Epithelial cell of esophagus (primary cell): ENCODE measurements at regions not wholly inside any gene's neighbourhood (a gene's known extent, or its start where the extent isn't known, plus 50 kb on each side); places are given as distances from the start of the nearest gene placed in this dataset.
A peak's percentile ranks its signal among the peaks of the same experiment; 100 is the strongest.

Source experiments
- DNase-seq: peaks from one replicate; pipeline ENCODE4 v3.0.0; 2010; ENCODE audit warnings: low read depth
- H3K4me3 ChIP-seq: 2 replicates; pipeline ENCODE4 v1.5.1; 2011; ENCODE audit warnings: mild to moderate bottlenecking, low read length, control low read depth
- TF ChIP-seq, protein P1 (sequence below): IDR thresholded peaks from 2 replicates; pipeline ENCODE4 v1.5.1; 2011; ENCODE audit warnings: low read depth, mild to moderate bottlenecking, low read length, control low read depth, inconsistent platforms; ENCODE audit not compliant: insufficient read depth; ENCODE audit errors: missing control alignments

DNA sequence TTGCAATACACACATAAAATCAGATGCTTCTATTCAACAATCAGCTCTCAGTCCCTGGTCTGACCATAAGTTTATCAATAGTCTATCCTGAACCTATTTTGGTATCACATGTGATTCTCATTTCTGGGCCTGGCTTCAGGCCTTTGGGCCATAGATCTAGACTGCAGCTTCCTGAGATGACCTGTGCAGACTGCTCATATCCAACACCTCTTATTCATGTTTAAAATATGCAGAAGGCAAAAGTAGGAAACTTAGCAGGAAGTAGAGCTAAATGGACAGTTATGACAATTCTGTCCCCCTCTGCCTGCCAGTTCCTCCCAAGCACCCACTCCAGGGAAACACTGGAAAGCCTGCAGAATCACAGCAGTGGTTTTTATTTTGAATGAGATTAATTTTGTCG is 53.3 kb downstream of the C7orf25 start:
- TF ChIP-seq, protein P1, sequence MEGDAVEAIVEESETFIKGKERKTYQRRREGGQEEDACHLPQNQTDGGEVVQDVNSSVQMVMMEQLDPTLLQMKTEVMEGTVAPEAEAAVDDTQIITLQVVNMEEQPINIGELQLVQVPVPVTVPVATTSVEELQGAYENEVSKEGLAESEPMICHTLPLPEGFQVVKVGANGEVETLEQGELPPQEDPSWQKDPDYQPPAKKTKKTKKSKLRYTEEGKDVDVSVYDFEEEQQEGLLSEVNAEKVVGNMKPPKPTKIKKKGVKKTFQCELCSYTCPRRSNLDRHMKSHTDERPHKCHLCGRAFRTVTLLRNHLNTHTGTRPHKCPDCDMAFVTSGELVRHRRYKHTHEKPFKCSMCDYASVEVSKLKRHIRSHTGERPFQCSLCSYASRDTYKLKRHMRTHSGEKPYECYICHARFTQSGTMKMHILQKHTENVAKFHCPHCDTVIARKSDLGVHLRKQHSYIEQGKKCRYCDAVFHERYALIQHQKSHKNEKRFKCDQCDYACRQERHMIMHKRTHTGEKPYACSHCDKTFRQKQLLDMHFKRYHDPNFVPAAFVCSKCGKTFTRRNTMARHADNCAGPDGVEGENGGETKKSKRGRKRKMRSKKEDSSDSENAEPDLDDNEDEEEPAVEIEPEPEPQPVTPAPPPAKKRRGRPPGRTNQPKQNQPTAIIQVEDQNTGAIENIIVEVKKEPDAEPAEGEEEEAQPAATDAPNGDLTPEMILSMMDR = no peak
- peak; percentile 67 for DNase-seq
- no peak overlapping the region for H3K4me3 ChIP-seq

DNA sequence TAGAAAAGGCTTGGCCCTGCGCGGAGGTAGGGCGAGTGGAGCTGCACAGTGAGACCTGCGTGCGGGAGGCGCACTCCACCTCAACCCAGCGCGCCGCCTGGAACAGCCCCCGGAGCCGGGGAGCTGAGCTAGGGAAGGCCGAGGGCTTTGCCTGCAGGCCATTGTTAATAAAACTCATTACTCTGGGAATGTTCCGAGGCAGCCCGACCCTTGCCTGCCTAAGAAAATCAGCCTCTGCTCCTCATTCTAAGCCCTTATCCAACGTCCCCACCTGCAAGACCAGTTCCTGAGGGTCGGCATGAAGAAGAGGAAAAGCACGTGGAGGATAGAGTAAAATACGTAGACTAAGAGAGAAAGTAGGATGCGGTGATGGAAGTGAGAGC is 55.3 kb downstream of the C7orf25 start:
- TF ChIP-seq, protein P1 = no peak
- H3K4me3 ChIP-seq = peak overlapping the region; percentile 52

DNA sequence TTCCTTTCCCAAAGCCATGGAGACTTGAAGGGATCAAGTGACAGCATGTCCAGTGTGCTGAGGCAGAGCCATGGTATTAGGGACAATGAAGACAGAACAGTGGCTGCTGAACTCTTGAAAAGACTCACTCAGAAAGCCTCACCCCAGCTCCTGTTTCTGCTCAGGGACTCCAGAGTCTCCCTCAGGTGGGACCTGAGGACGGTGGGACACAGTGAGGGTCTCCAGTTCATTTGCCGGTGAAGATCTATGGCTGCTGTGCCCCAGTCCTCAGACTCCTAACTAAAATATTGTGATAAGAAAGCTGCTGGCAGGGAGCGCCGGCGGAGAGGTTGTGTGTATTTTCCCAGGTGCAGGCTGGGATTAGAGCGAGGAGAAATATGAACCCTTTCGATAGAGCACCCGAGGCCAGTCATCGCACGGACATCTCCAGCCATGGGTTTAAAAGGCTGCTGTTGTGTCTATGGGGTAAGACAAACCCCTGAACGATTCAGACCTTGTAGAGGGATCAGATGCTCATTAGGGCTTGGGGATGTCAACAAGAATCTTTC is 57.2 kb downstream of the C7orf25 start:
- no peak overlapping the region for H3K4me3 ChIP-seq
- TF ChIP-seq, protein P1 = no peak
- no peak for DNase-seq

More for the DNA sequence above, 55.3 kb downstream of the C7orf25 start:
- DNase-seq = no peak

DNA sequence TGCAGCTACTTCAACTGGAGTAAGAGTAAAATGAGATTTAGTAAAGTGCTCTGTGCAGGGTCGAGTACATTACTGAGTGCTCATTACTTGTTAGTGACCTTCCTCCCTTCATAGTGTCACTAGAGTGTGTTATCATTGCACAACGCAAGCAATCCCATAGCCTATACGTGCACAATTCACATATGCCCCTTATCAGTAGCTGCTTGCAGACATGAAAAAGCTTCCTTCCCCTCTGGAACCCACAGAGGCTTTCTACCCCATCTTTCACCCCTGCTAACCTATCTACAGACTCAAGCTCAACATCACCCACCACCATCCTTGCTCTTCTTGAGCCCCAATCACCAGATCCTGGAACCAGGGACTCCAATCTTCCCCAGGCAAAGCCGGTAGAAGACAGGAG is 59.3 kb downstream of the C7orf25 start:
- no peak overlapping the region for H3K4me3 ChIP-seq
- DNase-seq = no peak
- TF ChIP-seq, protein P1 = no peak

DNA sequence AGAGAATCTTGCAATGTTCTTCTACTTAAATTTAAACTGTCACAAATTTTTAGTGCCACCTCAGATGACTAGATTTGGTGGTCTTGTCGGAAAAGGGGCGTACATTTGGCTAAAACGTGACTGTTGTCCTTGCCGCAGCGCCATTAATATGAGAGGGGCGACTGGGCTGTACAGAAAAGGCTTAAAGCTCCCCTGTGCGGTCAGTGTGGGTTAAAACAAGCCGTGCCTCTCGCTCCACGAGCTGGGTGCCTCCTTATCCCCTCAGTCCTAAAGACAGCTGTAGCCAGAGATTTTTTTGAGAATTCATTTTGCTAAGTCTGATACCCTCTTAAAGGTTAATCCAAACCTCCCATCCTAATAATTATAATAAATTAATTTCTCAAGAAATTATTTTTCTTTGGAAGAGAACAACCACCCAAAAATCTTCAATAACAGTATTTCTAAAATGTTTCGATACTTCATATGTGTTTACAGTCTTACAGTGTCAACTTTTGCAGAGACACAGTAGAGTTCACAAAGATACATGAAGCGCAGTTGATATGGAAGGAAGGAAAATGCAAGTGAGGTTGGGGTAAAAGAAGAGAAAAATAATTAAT is 68.6 kb downstream of the C7orf25 start:
- peak overlapping the region; percentile 7 for H3K4me3 ChIP-seq
- DNase-seq = peak; percentile 57
- TF ChIP-seq, protein P1 = peak; percentile 66

DNA sequence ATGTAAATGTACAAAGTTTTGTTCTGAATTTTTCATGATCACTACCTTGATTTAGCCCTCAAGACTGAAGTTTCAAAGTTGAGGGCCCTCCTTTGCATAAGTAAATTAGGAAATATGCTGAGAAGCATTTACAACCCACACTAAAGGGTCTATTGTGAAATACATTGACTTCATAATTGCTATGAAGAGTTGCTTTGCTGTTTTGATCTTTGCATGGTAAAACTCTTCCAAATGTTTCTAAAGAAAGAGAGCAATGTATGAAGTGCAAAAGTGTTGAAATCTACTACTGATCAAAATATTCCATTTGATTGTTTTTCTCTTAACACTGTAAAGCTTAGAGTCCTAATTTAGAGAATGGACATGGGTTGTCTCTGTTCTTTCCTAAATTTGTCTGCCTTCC is 77.2 kb downstream of the C7orf25 start:
- no peak for DNase-seq
- TF ChIP-seq, protein P1 = no peak
- no peak overlapping the region for H3K4me3 ChIP-seq

DNA sequence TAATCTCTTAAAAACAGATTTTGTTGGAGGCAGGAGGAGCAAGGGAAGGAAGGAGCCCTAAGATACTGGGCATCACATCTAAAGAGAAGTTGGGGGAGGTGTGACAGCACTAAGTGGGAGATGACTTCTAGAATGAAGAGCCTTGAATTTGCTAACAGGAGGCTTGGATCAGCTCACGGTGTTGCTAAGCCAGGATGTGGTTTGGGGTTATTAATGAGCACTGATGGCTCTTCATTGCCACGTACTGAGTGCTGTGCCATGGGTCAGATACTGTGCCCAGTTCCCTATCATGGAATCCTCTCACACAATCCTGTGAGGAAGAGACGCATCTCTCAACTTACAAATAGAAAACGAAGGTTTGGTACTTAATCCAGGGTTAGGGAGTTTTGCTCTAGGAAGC is 78.5 kb downstream of the C7orf25 start:
- TF ChIP-seq, protein P1 = no peak
- DNase-seq = no peak
- no peak overlapping the region for H3K4me3 ChIP-seq
